ENCODE measurements at regions not wholly inside any gene's neighbourhood (a gene's known extent, or its start where the extent isn't known, plus 50 kb on each side); places are given as distances from the start of the nearest gene placed in this dataset.

- DNase-seq (ENCODE audit: low spot score), result no peak
Observed at GRCh38 chr16:55116165-55116920, 185.7 kb downstream of the IRX5 start.

DNA sequence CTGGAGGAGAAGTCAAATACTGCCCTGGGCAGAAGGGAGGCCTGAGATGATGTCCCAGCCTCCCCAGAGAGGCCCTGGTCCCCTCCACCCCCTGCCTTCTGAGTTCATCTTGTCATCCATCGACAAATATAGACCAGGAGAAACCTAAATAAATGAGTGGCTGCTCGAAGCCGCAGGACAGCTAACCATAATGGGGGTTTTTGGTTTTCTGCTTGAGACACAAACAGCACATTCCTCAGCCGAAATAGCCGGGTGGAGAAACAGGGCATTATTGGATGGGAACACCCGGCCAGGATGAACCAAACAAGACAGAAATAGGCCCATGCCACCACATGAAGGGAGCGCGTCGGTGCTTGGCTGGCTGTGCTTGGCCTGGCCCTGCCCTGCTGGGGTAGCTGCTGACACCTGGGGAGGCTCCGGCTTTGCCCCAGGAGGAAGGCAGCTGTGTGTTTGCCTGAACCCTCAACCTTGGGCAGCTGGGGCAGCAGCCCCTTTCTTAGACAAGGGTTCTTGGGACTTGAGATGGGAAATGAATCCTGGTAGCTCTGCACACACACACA is 188.1 kb downstream of the IRX5 start:
- no peak for DNase-seq (ENCODE audit: low spot score)

- no peak for DNase-seq (ENCODE audit: low spot score)
Observed at GRCh38 chr16:55120408-55120807, 189.7 kb downstream of the IRX5 start.

GRCh38 chr16:55120826-55121225 is 190.2 kb downstream of the IRX5 start:
- no peak for DNase-seq (ENCODE audit: low spot score)

GRCh38 chr16:55123652-55124051 is 193.0 kb downstream of the IRX5 start:
- DNase-seq (ENCODE audit: low spot score), result no peak

- no peak for DNase-seq (ENCODE audit: low spot score)
Observed at GRCh38 chr16:55125818-55126385, 195.2 kb downstream of the IRX5 start.

DNA sequence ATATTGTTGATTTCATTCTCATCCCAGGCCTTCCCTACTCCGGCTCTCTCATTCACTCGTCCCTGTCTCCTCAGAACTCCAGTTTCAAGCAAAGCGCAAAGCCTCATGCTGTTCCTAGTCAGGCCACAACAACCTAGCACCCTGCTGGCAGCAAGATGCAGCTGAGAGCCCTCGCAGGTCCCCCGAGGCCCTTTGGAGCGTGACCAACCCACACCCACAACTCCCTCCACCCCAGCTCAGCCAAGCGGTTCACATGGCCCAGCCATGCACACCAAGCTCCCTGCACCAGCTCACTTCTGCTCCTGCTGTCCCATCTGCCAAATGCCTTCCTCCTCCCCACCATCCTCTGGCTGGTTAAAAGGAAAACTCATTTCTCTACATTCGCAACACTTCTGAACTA is 195.8 kb downstream of the IRX5 start:
- no peak for DNase-seq (ENCODE audit: low spot score)

- DNase-seq (ENCODE audit: low spot score), result no peak
Observed at GRCh38 chr16:55130456-55130855, 193.5 kb upstream of the IRX6 start.

- no peak for DNase-seq (ENCODE audit: low spot score)
Observed at GRCh38 chr16:55130911-55131310, 193.1 kb upstream of the IRX6 start.

DNA sequence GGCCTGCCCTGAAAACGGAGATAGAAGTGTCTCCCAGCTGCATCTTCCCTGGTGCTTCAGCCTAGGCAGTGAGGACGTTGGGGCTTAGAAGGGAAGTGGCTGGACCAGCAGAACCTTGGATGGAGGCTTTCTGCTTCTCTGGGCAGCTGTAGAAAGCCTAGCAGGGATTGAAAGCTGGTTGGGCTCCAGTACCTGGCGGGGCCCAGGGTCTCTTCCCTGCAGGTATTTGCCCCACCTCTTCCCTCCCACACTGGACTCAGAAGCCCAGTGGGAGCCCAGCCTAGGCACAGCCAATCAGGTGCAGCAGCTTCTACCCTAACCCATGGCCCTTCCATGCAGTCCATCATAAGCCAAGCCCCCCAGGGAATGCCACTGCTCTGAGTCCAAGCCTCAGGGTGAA is 190.3 kb upstream of the IRX6 start:
- no peak for DNase-seq (ENCODE audit: low spot score)

DNA sequence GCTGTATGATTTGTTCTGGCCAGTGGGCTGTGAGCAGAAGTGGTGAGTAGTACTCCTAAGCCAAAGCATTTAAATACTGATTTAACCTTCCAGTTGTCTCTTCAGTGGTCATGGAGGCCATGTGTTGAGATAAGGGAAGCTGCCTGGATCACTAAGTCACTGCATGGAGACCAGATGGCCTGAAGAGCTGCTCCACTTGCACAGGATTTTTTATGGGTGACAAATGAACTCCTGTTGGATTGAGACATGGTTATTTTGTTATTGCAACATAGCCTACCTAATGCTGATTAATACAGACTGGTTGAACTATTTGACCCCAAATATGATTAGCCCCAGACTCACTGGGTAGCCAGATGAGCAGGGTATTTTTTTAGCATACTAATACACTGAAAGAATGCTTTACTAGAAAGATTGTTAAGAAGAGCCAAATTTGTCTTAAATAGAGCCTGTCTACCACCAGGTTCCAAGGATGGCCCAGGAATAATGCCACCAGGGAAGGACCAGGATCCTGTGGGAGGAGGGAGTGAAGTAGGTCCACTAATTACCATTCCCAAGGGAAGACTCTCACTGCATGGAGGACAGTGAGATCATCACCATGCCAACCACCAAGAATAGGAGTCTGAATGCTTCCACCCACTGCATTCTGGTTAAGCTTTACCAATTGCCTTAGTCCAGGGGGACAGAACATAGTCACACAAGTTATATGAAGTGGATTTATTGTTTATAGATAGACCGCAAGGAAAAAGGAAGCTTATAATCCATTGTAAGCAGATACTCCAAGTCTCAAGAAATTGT is 187.4 kb upstream of the IRX6 start:
- DNase-seq (ENCODE audit: low spot score), result no peak

DNA sequence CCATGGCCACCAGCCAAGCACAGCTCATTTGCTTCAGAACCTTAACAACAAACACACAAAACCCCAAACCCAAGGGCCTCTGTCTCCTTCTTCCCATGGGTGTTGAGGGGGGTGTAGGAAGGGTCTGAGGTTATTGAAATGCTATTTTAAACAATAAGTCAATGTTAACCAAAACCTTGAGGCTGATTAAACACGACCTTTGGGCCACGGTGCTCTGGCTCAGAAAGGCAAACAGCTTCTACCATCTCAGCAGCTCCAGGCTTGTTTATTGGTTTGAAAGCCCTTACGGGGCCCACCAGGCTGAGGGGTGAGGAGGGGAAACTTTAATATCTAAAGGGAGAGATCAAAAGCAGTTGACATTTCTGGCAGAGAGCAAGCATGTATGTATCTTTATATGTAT is 185.7 kb upstream of the IRX6 start:
- DNase-seq (ENCODE audit: low spot score), result no peak

DNA sequence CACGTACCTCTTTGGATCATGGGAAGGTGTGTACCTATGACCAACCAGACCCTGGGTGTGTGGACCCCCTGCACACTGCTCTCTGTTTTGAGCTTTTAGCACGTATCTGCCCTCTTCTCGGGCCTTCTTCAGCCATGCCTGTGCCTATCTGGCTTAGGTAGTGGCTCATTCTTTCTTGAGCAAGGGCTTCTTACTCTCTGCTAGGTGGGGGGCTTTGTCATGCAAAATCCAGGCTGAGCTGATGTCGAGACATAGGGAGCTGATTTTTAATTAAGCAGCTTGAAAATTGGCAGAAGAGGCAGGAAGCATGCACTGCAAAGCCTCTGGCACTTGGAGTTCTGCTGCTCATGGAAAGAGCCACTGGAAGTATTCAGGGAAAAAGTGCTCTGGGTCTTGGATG is 181.6 kb upstream of the IRX6 start:
- no peak for DNase-seq (ENCODE audit: low spot score)

GRCh38 chr16:55144651-55145050 is 179.4 kb upstream of the IRX6 start:
- no peak for DNase-seq (ENCODE audit: low spot score)

- no peak for DNase-seq (ENCODE audit: low spot score)
Observed at GRCh38 chr16:55145771-55146603, 178.0 kb upstream of the IRX6 start.

- no peak for DNase-seq (ENCODE audit: low spot score)
Observed at GRCh38 chr16:55146966-55147365, 177.0 kb upstream of the IRX6 start.

- DNase-seq (ENCODE audit: low spot score), result no peak
Observed at GRCh38 chr16:55147396-55147795, 176.6 kb upstream of the IRX6 start.

DNA sequence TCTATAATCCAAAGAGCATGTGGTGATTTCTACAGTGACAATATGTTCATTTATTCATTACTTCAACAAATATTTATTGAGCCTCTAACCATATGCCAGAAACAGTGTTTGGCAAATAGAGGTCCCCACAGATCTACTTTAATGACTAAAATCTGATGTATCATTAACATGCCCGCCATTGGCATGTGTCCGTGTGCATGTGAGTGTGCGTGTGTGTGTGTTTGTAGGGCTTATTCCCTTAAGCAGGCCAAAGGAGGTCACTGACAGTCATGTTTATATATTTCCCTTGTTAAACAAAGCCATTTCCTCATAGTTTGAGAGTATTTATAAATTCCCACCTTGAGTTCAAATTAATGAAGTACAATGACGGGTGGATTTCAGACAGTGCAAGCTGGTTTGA is 174.4 kb upstream of the IRX6 start:
- no peak for DNase-seq (ENCODE audit: low spot score)

DNA sequence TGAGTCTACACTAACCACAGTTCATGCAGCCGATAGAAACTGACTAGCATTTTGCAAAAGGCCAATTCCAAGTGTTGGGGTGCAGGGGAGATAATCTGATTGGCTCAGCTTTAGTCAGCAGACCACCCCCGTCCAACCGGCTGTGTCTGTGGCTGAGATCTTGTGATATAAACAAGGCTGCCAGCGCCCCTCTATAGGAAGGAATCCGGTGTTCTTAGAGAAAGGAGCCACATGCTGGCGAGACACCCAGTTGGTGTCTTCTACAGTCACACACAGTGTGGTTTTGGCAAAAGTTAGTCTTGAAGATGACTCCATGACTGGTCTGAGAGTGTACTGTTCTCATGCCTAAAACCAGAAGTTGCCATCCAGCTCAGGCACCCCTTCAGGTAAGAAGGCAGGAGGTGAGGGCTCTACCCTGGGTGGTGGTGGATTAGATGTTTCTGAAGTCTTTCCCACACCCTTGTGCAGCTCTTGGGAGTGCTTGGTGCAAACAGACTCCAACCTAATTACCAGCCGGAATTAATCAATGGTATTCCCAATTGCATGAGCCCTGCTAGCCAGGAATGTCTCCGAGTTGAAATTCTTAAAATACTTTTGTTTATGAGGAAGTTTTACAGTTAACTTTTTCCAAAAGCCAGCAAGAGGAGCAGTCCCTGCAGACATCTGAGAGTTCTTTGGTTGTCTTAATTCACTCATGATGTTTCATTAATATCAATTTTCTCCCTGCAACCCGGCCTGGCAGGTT is 172.3 kb upstream of the IRX6 start:
- DNase-seq (ENCODE audit: low spot score), result no peak

DNA sequence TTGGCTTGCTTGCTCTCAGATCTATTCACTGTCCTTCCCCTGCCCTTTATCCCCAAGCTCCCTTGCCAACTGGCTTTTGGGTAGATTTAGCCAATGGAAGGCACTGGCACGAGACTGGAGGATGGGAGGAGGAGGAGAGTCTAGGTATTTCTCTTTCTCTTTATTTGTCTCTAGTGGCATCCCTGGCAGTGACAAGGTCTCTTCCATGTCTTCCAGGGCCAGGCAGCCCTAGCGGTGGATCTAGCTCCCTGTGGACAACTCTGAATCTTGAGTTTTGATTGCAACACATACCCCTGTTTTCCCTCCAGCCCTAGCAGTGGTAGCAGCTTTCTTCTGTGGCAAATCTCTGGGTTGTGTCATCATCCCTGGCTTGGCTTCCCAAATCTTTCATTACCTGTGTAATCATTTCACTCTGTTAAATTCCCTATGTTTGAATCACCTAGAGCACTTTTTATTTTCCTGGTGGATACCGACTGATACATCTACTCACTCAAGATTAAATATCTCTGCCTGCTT is 171.1 kb upstream of the IRX6 start:
- DNase-seq (ENCODE audit: low spot score), result no peak

- no peak for DNase-seq (ENCODE audit: low spot score)
Observed at GRCh38 chr16:55154262-55154661, 169.7 kb upstream of the IRX6 start.
